Mesothelial cell of epicardium (in vitro differentiated cells): ENCODE measurements at regions not wholly inside any gene's neighbourhood (a gene's known extent, or its start where the extent isn't known, plus 50 kb on each side); places are given as distances from the start of the nearest gene placed in this dataset.

Experiments used
- DNase-seq, 2 experiments: peaks; one replicate each; pipeline ENCODE4 v3.0.0; 2021; ENCODE audit warnings: low spot score in 2 of 2; ENCODE audit not compliant: unreplicated experiment in 2 of 2
- H3K27ac Mint-ChIP-seq: 2 replicates; pipeline ENCODE4 v1.8.0; 2021; ENCODE audit warnings: mixed read lengths
- H3K27me3 Mint-ChIP-seq: 2 replicates; pipeline ENCODE4 v1.8.0; 2021; ENCODE audit warnings: low read depth, mixed read lengths
- H3K36me3 Mint-ChIP-seq: 2 replicates; pipeline ENCODE4 v1.8.0; 2021; ENCODE audit warnings: mixed read lengths
- H3K4me1 Mint-ChIP-seq: 2 replicates; pipeline ENCODE4 v1.8.0; 2021; ENCODE audit warnings: mixed read lengths
- H3K4me3 Mint-ChIP-seq: 2 replicates; pipeline ENCODE4 v1.8.0; 2021; ENCODE audit warnings: mild to moderate bottlenecking, moderate library complexity, mixed read lengths
- H3K9me3 Mint-ChIP-seq: 2 replicates; pipeline ENCODE4 v1.8.0; 2021; ENCODE audit warnings: mixed read lengths
- TF ChIP-seq, protein P1 (sequence below): fragments of 200-600 bp; sonication (generic); IDR thresholded peaks from one replicate; pipeline ENCODE4 v1.5.0; 2021; ENCODE audit warnings: antibody characterized with exemption; ENCODE audit not compliant: unreplicated experiment

DNA sequence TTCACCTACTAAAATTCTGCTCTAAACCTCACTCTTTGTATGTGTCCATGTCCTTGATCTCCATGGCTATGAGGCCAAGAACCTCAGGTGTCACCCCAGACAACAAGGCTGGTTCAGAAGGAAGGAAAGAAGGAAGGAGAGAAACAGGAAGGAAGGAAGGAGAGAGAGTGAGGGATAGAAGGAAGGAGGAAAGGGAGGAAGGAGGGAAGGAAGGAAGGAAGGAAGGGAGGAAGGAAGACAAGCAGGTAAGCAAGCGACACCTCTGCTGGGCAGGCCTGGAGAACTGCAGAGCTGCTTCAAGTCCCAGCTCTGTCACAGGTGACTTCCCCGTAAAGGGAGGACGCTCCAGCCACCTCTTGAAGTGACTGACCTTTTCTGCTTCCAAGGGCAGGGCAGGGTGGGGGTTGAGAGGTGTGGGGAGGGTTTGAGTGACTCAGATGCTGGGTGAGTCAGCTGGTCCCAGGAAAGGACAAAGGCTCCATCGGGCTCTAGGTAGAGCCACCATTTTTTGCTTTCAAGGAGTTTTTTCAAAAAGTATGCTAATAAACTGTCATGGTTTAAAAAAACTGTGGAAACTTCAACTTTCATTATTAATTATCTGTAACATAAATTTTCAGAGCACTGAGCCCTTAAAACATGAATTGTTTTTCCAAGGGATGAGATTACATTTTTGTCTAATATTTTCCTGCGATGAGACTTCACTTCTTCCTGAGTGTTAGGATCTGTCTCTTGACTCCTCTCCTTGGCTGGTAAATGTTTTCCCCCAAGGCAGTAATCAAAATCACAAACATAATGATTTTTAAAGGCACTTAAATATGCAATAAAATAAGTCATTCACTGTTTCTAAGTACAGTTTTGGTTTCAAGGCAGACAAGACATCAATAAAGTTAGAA, 90.1 kb upstream of the L3MBTL4 start:
- Mint-ChIP-seq H3K4me3 (no peak overlapping the region), H3K4me1 (peaks cover 31% of the 10 kb centered on the region), H3K27ac (peak overlapping the region; percentile 37), H3K36me3 (no peaks in the 10 kb centered on the region), H3K27me3 (peaks cover 2% of the 10 kb centered on the region), H3K9me3 (no peaks in the 10 kb centered on the region)
- TF ChIP-seq, protein P1, sequence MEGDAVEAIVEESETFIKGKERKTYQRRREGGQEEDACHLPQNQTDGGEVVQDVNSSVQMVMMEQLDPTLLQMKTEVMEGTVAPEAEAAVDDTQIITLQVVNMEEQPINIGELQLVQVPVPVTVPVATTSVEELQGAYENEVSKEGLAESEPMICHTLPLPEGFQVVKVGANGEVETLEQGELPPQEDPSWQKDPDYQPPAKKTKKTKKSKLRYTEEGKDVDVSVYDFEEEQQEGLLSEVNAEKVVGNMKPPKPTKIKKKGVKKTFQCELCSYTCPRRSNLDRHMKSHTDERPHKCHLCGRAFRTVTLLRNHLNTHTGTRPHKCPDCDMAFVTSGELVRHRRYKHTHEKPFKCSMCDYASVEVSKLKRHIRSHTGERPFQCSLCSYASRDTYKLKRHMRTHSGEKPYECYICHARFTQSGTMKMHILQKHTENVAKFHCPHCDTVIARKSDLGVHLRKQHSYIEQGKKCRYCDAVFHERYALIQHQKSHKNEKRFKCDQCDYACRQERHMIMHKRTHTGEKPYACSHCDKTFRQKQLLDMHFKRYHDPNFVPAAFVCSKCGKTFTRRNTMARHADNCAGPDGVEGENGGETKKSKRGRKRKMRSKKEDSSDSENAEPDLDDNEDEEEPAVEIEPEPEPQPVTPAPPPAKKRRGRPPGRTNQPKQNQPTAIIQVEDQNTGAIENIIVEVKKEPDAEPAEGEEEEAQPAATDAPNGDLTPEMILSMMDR, result no peak
- DNase-seq, result no peak

DNA sequence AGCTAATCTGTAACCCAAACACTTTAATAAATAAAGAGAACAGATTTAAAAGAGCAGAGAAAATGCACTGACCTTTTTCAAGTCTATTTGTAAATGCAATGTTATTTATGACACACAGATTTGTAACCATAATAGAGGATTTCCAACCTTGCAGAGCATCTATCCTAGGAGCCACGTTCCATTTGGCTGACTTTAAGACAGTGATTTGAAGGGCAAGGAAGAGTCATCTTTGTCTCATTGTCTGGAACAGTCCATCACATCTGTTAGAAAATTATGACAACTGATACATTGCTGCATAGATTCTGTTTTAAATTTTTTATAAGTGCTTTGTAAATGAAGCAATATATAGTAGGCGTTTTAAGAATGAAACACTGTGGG, 90.8 kb upstream of the L3MBTL4 start:
- peaks cover 36% of the 10 kb centered on the region for H3K4me1 Mint-ChIP-seq
- peaks cover 2% of the 10 kb centered on the region for H3K27me3 Mint-ChIP-seq
- H3K36me3 Mint-ChIP-seq, result no peaks in the 10 kb centered on the region
- H3K9me3 Mint-ChIP-seq, result no peaks in the 10 kb centered on the region
- H3K27ac Mint-ChIP-seq, result no peak overlapping the region
- H3K4me3 Mint-ChIP-seq, result no peak overlapping the region
- no peak for DNase-seq
- TF ChIP-seq, protein P1, result no peak

DNA sequence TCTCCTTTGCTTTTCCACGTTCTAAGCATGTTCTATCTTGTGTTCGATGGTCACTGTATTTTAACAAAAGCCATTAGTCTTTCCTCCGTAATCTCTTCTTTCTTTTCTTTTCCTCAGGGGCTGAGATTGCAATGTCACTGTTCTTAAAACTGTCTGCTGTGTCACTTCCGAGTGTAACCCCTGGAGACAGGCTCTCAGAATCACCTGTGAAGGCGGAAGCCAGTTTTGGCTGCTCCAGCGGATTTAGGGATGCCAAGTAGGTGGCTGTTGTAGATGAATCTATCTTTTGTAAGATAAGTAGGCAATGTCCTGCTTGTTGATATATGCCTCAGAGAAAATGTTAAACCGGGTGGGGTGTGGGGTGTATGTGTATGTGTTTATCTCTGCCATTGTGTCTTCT, 94.7 kb upstream of the L3MBTL4 start:
- H3K4me1 Mint-ChIP-seq, result peaks cover 38% of the 10 kb centered on the region
- peaks cover 3% of the 10 kb centered on the region for H3K9me3 Mint-ChIP-seq
- H3K27ac Mint-ChIP-seq, result peak overlapping the region; percentile 96
- H3K36me3 Mint-ChIP-seq, result no peaks in the 10 kb centered on the region
- H3K4me3 Mint-ChIP-seq, result peak overlapping the region; percentile 18
- DNase-seq, result no peak
- no peaks in the 10 kb centered on the region for H3K27me3 Mint-ChIP-seq
- TF ChIP-seq, protein P1, result no peak

DNA sequence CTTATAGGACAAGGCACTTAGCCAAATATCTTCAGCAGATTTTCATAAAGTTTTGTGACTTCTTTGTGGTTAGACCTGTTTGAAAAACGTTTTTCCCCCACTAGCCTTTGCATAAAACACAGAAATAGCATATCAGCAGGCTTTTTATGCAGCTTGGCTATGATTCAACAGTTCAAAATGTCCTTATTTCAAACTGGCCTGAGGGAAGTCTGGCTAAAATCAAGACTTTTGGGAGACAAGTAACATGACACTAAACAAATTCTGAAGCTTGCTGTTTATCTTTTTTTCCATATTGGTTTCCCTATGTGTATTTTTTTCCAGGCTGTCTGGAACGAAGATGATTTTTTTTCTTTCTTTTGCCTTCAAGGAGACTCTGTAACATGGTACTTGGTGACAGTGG, 95.1 kb upstream of the L3MBTL4 start:
- H3K36me3 Mint-ChIP-seq, result no peaks in the 10 kb centered on the region
- H3K27ac Mint-ChIP-seq, result peak overlapping the region; percentile 96
- peaks cover 36% of the 10 kb centered on the region for H3K4me1 Mint-ChIP-seq
- DNase-seq, result no peak
- H3K4me3 Mint-ChIP-seq, result peak overlapping the region; percentile 18
- H3K27me3 Mint-ChIP-seq, result no peaks in the 10 kb centered on the region
- peaks cover 3% of the 10 kb centered on the region for H3K9me3 Mint-ChIP-seq
- TF ChIP-seq, protein P1, result no peak

DNA sequence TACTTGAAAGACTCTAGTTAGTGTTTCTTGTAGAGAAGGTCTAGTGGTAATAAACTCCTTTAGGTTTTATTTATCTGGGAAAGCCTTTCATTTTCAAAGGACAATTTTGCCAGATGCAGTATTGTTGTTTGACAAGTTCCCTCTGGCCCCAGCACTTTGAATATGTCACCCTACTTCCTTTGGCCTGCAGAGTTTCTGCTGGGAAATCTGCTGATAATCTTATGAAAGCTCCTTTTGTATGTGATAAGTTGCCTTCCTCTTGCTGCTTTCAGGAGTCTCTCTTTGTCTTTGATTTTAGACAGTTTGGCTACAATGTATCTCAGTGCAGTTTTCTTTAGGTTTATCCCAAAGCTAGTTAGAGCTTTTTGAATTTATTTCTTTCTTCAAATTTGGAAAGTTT, 106.2 kb upstream of the L3MBTL4 start:
- no peak overlapping the region for H3K27ac Mint-ChIP-seq
- H3K27me3 Mint-ChIP-seq, result no peaks in the 10 kb centered on the region
- no peaks in the 10 kb centered on the region for H3K36me3 Mint-ChIP-seq

More for the DNA sequence above, 106.2 kb upstream of the L3MBTL4 start:
- H3K4me1 Mint-ChIP-seq, result no peaks in the 10 kb centered on the region
- DNase-seq, result no peak
- TF ChIP-seq, protein P1, result no peak
- no peak overlapping the region for H3K4me3 Mint-ChIP-seq
- peaks cover 37% of the 10 kb centered on the region for H3K9me3 Mint-ChIP-seq
